ENCODE measurements at regions not wholly inside any gene's neighbourhood (a gene's known extent, or its start where the extent isn't known, plus 50 kb on each side); places are given as distances from the start of the nearest gene placed in this dataset.

DNA sequence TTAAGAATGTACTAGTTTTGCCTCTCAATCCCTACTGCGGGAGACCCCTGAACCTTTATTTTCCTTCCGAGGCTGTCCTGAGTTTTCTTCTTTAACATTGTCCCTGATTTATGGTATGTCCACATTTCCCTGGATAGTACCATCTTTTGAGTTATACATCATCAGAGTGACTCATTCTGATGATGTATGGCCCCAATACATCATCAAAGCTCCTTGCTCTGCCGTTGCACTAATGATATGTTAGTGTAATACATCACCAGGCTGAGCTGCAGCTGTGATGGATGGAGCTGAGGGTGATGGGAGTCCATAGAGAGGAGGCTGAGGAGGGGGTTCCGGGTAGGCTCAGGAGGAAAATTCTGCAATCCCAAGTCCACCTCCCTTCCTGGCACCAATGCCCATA is 986.5 kb downstream of the KCNMA1 start:
- WGBS, 5 donors = 75 to 87% (median 84%) methylated on average over 4 of the region's 4 CpGs
- Histone ChIP-seq H3K27me3 (no peaks in the 10 kb centered on the region), H3K4me1 (peaks cover 0 to 19% (median 10%) of the 10 kb centered on the region in 4 donors), H3K4me3 (no peak overlapping the region), H3K36me3 (no peaks in the 10 kb centered on the region), H3K27ac (no peak overlapping the region), H3K9me3 (no peaks in the 10 kb centered on the region)
- intact Hi-C loops (cut with DNase I; ENCODE audit: low total_unique reads) = no loop called here
- TF ChIP-seq EP300 (IDR thresholded peaks at IDR 0.05) (no peak), POLR2AphosphoS5 (IDR thresholded peaks at IDR 0.05) (no peak), POLR2A (IDR thresholded peaks at IDR 0.05) (no peak), CTCF (IDR thresholded peaks at IDR 0.05) (no peak)
- DNase-seq = no peak

- Histone ChIP-seq H3K4me3 (no peak overlapping the region), H3K9me3 (no peaks in the 10 kb centered on the region), H3K27ac (peak overlapping the region in 3 of 5 donors; percentile 6 to 33 (median 12)), H3K36me3 (no peaks in the 10 kb centered on the region), H3K4me1 (peaks cover 0 to 19% (median 10%) of the 10 kb centered on the region in 4 donors), H3K27me3 (no peaks in the 10 kb centered on the region)
- no peak for TF ChIP-seq CTCF (IDR thresholded peaks at IDR 0.05)
- no peak for TF ChIP-seq EP300 (IDR thresholded peaks at IDR 0.05)
- TF ChIP-seq POLR2A (IDR thresholded peaks at IDR 0.05) = no peak
- DNase-seq = peak; percentile 32 to 66
- intact Hi-C loops (cut with DNase I; ENCODE audit: low total_unique reads) = no loop called here
- 20 to 38% (median 29%) methylated on average over 3 of the region's 3 CpGs for WGBS, 5 donors
These were observed 987.9 kb downstream of the KCNMA1 start for GRCh38 chr10:76649723-76650127.

- 65 to 76% (median 72%) methylated on average over 3 of the region's 3 CpGs for WGBS, 5 donors
These were observed 988.4 kb downstream of the KCNMA1 start for GRCh38 chr10:76649254-76649653.

GRCh38 chr10:76647301-76647700 is 990.3 kb downstream of the KCNMA1 start:
- Histone ChIP-seq H3K4me3 (no peak overlapping the region), H3K27ac (no peak overlapping the region), H3K27me3 (no peaks in the 10 kb centered on the region), H3K36me3 (no peaks in the 10 kb centered on the region), H3K4me1 (peaks cover 0 to 31% (median 10%) of the 10 kb centered on the region in 4 donors), H3K9me3 (no peaks in the 10 kb centered on the region)
- DNase-seq = no peak
- TF ChIP-seq POLR2AphosphoS5 (IDR thresholded peaks at IDR 0.05) = no peak
- TF ChIP-seq EP300 (IDR thresholded peaks at IDR 0.05) = no peak
- TF ChIP-seq CTCF (IDR thresholded peaks at IDR 0.05) = no peak
- TF ChIP-seq POLR2A (IDR thresholded peaks at IDR 0.05) = no peak
- intact Hi-C loops (cut with DNase I; ENCODE audit: low total_unique reads) = no loop called here
- 91 to 96% (median 94%) methylated on average over 2 of the region's 2 CpGs for WGBS, 5 donors

More at GRCh38 chr10:76649254-76649653, 988.4 kb downstream of the KCNMA1 start:
- Histone ChIP-seq H3K27me3 (no peaks in the 10 kb centered on the region), H3K27ac (peak overlapping the region in 2 of 5 donors; percentile 6 to 33), H3K4me3 (no peak overlapping the region), H3K36me3 (no peaks in the 10 kb centered on the region), H3K4me1 (peaks cover 0 to 19% (median 10%) of the 10 kb centered on the region in 4 donors), H3K9me3 (no peaks in the 10 kb centered on the region)
- TF ChIP-seq CTCF (IDR thresholded peaks at IDR 0.05) = no peak
- TF ChIP-seq POLR2AphosphoS5 (IDR thresholded peaks at IDR 0.05) = no peak
- no peak for TF ChIP-seq EP300 (IDR thresholded peaks at IDR 0.05)
- TF ChIP-seq POLR2A (IDR thresholded peaks at IDR 0.05) = no peak
- intact Hi-C loops (cut with DNase I; ENCODE audit: low total_unique reads) = no loop called here
- no peak for DNase-seq
